ENCODE measurements at regions not wholly inside any gene's neighbourhood (a gene's known extent, or its start where the extent isn't known, plus 50 kb on each side); places are given as distances from the start of the nearest gene placed in this dataset.

GRCh38 chr5:175253597-175253996, 190.4 kb downstream of the DRD1 start:
- no peak overlapping the region for H3K4me3 Mint-ChIP-seq
- 81 to 94% methylated on average over 5 to 8 of the region's 8 CpGs for WGBS, 2 experiments (ENCODE audit: insufficient coverage in 1 of 2, insufficient read length in 1 of 2)
- Histone ChIP-seq H3K27ac (ENCODE audit: low read depth, low read length) (no peak overlapping the region), H3K27me3 (ENCODE audit: control insufficient read depth, insufficient read depth, low read length, poor library complexity, severe bottlenecking) (no peaks in the 10 kb centered on the region), H3K4me1 (ENCODE audit: control insufficient read depth, insufficient read depth, low read length) (no peaks in the 10 kb centered on the region), H3K36me3 (ENCODE audit: control insufficient read depth, insufficient read depth, low read length) (no peaks in the 10 kb centered on the region), H3K9ac (ENCODE audit: extremely low read depth, low read length, poor library complexity, severe bottlenecking) (no peak overlapping the region), H3K9me3 (ENCODE audit: control insufficient read depth, low read length) (no peaks in the 10 kb centered on the region), H3K4me3 (ENCODE audit: low read length) (no peak overlapping the region)
- peaks cover 2% of the 10 kb centered on the region for H3K4me1 Mint-ChIP-seq
- DNase-seq = no peak
- H3K27me3 Mint-ChIP-seq (ENCODE audit: insufficient read depth) = peaks cover 12% of the 10 kb centered on the region
- H3K9me3 Mint-ChIP-seq = no peaks in the 10 kb centered on the region
- no peak for TF ChIP-seq CTCF (conservative IDR thresholded peaks at IDR 0.05)
- no peak overlapping the region for H3K27ac Mint-ChIP-seq
- H3K36me3 Mint-ChIP-seq (ENCODE audit: low read depth) = no peaks in the 10 kb centered on the region

GRCh38 chr5:175252234-175252805, 191.7 kb downstream of the DRD1 start:
- Mint-ChIP-seq H3K27me3 (ENCODE audit: insufficient read depth) (peaks cover 22% of the 10 kb centered on the region), H3K9me3 (no peaks in the 10 kb centered on the region), H3K36me3 (ENCODE audit: low read depth) (no peaks in the 10 kb centered on the region), H3K4me3 (no peak overlapping the region), H3K4me1 (peaks cover 2% of the 10 kb centered on the region), H3K27ac (no peak overlapping the region)
- Histone ChIP-seq H3K9ac (ENCODE audit: extremely low read depth, low read length, poor library complexity, severe bottlenecking) (no peak overlapping the region), H3K36me3 (ENCODE audit: control insufficient read depth, insufficient read depth, low read length) (no peaks in the 10 kb centered on the region), H3K27me3 (ENCODE audit: control insufficient read depth, insufficient read depth, low read length, poor library complexity, severe bottlenecking) (no peaks in the 10 kb centered on the region), H3K4me1 (ENCODE audit: control insufficient read depth, insufficient read depth, low read length) (no peaks in the 10 kb centered on the region), H3K27ac (ENCODE audit: low read depth, low read length) (no peak overlapping the region), H3K9me3 (ENCODE audit: control insufficient read depth, low read length) (no peaks in the 10 kb centered on the region), H3K4me3 (ENCODE audit: low read length) (no peak overlapping the region)
- DNase-seq = no peak
- 93 to 98% methylated on average over 3 to 4 of the region's 4 CpGs for WGBS, 2 experiments (ENCODE audit: insufficient coverage in 1 of 2, insufficient read length in 1 of 2)
- no peak for TF ChIP-seq CTCF (conservative IDR thresholded peaks at IDR 0.05)

DNA sequence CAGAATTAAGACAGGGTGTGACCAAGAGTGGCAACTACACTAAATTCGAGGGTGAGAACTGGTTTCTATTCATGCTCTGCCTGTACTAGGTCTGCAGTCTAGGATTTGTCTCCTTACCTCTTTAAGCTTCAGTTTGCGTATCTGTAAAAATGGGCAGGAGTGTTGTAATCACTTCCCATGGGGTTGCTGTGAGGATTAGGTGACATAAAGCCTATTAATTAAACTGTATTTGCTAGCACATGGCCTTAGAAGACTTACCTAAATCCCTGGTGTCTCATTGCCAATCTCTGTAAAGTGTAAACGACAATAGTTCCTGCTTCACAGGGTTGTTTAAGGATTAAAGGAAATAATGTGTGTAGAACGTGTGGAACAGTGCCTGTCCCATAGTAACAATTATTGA, 193.6 kb downstream of the DRD1 start:
- 80 to 82% methylated on average over 3 to 4 of the region's 4 CpGs for WGBS, 2 experiments (ENCODE audit: insufficient coverage in 1 of 2, insufficient read length in 1 of 2)
- Mint-ChIP-seq H3K27me3 (ENCODE audit: insufficient read depth) (peaks cover 29% of the 10 kb centered on the region), H3K4me3 (no peak overlapping the region), H3K4me1 (peaks cover 2% of the 10 kb centered on the region), H3K27ac (no peak overlapping the region), H3K36me3 (ENCODE audit: low read depth) (no peaks in the 10 kb centered on the region), H3K9me3 (no peaks in the 10 kb centered on the region)
- Histone ChIP-seq H3K36me3 (ENCODE audit: control insufficient read depth, insufficient read depth, low read length) (no peaks in the 10 kb centered on the region), H3K9ac (ENCODE audit: extremely low read depth, low read length, poor library complexity, severe bottlenecking) (no peak overlapping the region), H3K27ac (ENCODE audit: low read depth, low read length) (no peak overlapping the region), H3K4me1 (ENCODE audit: control insufficient read depth, insufficient read depth, low read length) (no peaks in the 10 kb centered on the region), H3K9me3 (ENCODE audit: control insufficient read depth, low read length) (no peaks in the 10 kb centered on the region), H3K27me3 (ENCODE audit: control insufficient read depth, insufficient read depth, low read length, poor library complexity, severe bottlenecking) (no peaks in the 10 kb centered on the region), H3K4me3 (ENCODE audit: low read length) (no peak overlapping the region)
- no peak for DNase-seq
- TF ChIP-seq CTCF (conservative IDR thresholded peaks at IDR 0.05) = no peak

All from endodermal cell (in vitro differentiated cells).